ENCODE measurements at regions not wholly inside any gene's neighbourhood (a gene's known extent, or its start where the extent isn't known, plus 50 kb on each side); places are given as distances from the start of the nearest gene placed in this dataset.

GRCh38 chr1:14262637-14263036, 335.8 kb upstream of the KAZN start:
- Mint-ChIP-seq H3K4me1 (ENCODE audit: low read depth, unreplicated experiment) (peaks cover 26% of the 10 kb centered on the region), H3K27me3 (ENCODE audit: unreplicated experiment) (peaks cover 4% of the 10 kb centered on the region), H3K4me3 (ENCODE audit: unreplicated experiment) (no peak overlapping the region), H3K36me3 (ENCODE audit: unreplicated experiment) (no peaks in the 10 kb centered on the region), H3K27ac (ENCODE audit: unreplicated experiment) (no peak overlapping the region), H3K9me3 (ENCODE audit: unreplicated experiment) (peaks cover 2% of the 10 kb centered on the region)
- TF ChIP-seq CTCF (IDR thresholded peaks at IDR 0.05; ENCODE audit: partially characterized antibody, unreplicated experiment): no peak
- no peak for DNase-seq

- peak overlapping the region; percentile 67 for H3K27ac Mint-ChIP-seq (ENCODE audit: unreplicated experiment)
- DNase-seq: no peak
- no peak for TF ChIP-seq CTCF (IDR thresholded peaks at IDR 0.05; ENCODE audit: partially characterized antibody, unreplicated experiment)
- H3K9me3 Mint-ChIP-seq (ENCODE audit: unreplicated experiment): peaks cover 2% of the 10 kb centered on the region
- H3K27me3 Mint-ChIP-seq (ENCODE audit: unreplicated experiment): peaks cover 4% of the 10 kb centered on the region
- H3K36me3 Mint-ChIP-seq (ENCODE audit: unreplicated experiment): no peaks in the 10 kb centered on the region
- no peak overlapping the region for H3K4me3 Mint-ChIP-seq (ENCODE audit: unreplicated experiment)
- H3K4me1 Mint-ChIP-seq (ENCODE audit: low read depth, unreplicated experiment): peaks cover 26% of the 10 kb centered on the region
These were observed 335.3 kb upstream of the KAZN start for GRCh38 chr1:14263225-14263624.

GRCh38 chr1:14263671-14264070, 334.8 kb upstream of the KAZN start:
- H3K27me3 Mint-ChIP-seq (ENCODE audit: unreplicated experiment): peaks cover 4% of the 10 kb centered on the region
- no peak for TF ChIP-seq CTCF (IDR thresholded peaks at IDR 0.05; ENCODE audit: partially characterized antibody, unreplicated experiment)
- no peak for DNase-seq

GRCh38 chr1:14265495-14265894, 333.0 kb upstream of the KAZN start:
- Mint-ChIP-seq H3K4me1 (ENCODE audit: low read depth, unreplicated experiment) (peaks cover 26% of the 10 kb centered on the region), H3K27me3 (ENCODE audit: unreplicated experiment) (peaks cover 4% of the 10 kb centered on the region), H3K27ac (ENCODE audit: unreplicated experiment) (no peak overlapping the region), H3K9me3 (ENCODE audit: unreplicated experiment) (peaks cover 2% of the 10 kb centered on the region), H3K4me3 (ENCODE audit: unreplicated experiment) (no peak overlapping the region), H3K36me3 (ENCODE audit: unreplicated experiment) (no peaks in the 10 kb centered on the region)
- TF ChIP-seq CTCF (IDR thresholded peaks at IDR 0.05; ENCODE audit: partially characterized antibody, unreplicated experiment): no peak
- no peak for DNase-seq

More at GRCh38 chr1:14263671-14264070, 334.8 kb upstream of the KAZN start:
- H3K4me1 Mint-ChIP-seq (ENCODE audit: low read depth, unreplicated experiment): peaks cover 26% of the 10 kb centered on the region
- peaks cover 2% of the 10 kb centered on the region for H3K9me3 Mint-ChIP-seq (ENCODE audit: unreplicated experiment)
- H3K27ac Mint-ChIP-seq (ENCODE audit: unreplicated experiment): no peak overlapping the region
- no peak overlapping the region for H3K4me3 Mint-ChIP-seq (ENCODE audit: unreplicated experiment)
- no peaks in the 10 kb centered on the region for H3K36me3 Mint-ChIP-seq (ENCODE audit: unreplicated experiment)

- H3K36me3 Mint-ChIP-seq (ENCODE audit: unreplicated experiment): no peaks in the 10 kb centered on the region
- peaks cover 15% of the 10 kb centered on the region for H3K4me1 Mint-ChIP-seq (ENCODE audit: low read depth, unreplicated experiment)
- peaks cover 2% of the 10 kb centered on the region for H3K9me3 Mint-ChIP-seq (ENCODE audit: unreplicated experiment)
- no peak overlapping the region for H3K27ac Mint-ChIP-seq (ENCODE audit: unreplicated experiment)
- no peak overlapping the region for H3K4me3 Mint-ChIP-seq (ENCODE audit: unreplicated experiment)
- no peaks in the 10 kb centered on the region for H3K27me3 Mint-ChIP-seq (ENCODE audit: unreplicated experiment)
- no peak for DNase-seq
- TF ChIP-seq CTCF (IDR thresholded peaks at IDR 0.05; ENCODE audit: partially characterized antibody, unreplicated experiment): no peak
These were observed 330.5 kb upstream of the KAZN start for GRCh38 chr1:14267991-14268390.

All from glutamatergic neuron (in vitro differentiated cells).